Calu3 (cell line): ENCODE measurements at regions not wholly inside any gene's neighbourhood (a gene's known extent, or its start where the extent isn't known, plus 50 kb on each side); places are given as distances from the start of the nearest gene placed in this dataset.

ENCODE experiments used
- BruUV-seq: library from RNA; stranded (reverse); fragments of 400-500 nt; replicated peaks from 2 replicates; lab custom pipeline; 2021; lab: Mats Ljungman, UMichigan
- CTCF ChIA-PET: fragments of 300-600 bp; sonication (Branson Sonifier 250); formaldehyde crosslinking; loops from one replicate; lab custom pipeline; 2022; ENCODE audit warnings: antibody characterized with exemption; lab: Charles Lee
- DNase-seq: peaks from one replicate; pipeline ENCODE4 v3.0.0; 2022
- H3K27ac Mint-ChIP-seq: one replicate; pipeline ENCODE4 v1.8.0; 2022; ENCODE audit warnings: mixed read lengths; ENCODE audit not compliant: unreplicated experiment
- H3K27me3 Mint-ChIP-seq: one replicate; pipeline ENCODE4 v1.8.0; 2022; ENCODE audit warnings: mixed read lengths; ENCODE audit not compliant: unreplicated experiment
- H3K36me3 Mint-ChIP-seq: one replicate; pipeline ENCODE4 v1.8.0; 2022; ENCODE audit warnings: mild to moderate bottlenecking, moderate library complexity, mixed read lengths; ENCODE audit not compliant: insufficient read depth, unreplicated experiment
- H3K4me1 Mint-ChIP-seq: one replicate; pipeline ENCODE4 v1.8.0; 2022; ENCODE audit warnings: mild to moderate bottlenecking, low read depth, mixed read lengths; ENCODE audit not compliant: unreplicated experiment
- H3K4me3 Mint-ChIP-seq: one replicate; pipeline ENCODE4 v1.8.0; 2022; ENCODE audit warnings: mild to moderate bottlenecking, low read depth, moderate library complexity, mixed read lengths; ENCODE audit not compliant: unreplicated experiment
- H3K9me3 Mint-ChIP-seq: one replicate; pipeline ENCODE4 v1.8.0; 2022; ENCODE audit warnings: low read depth, mixed read lengths; ENCODE audit not compliant: unreplicated experiment
- intact Hi-C: fragments of 100-400 bp; cut with micrococcal nuclease; formaldehyde crosslinking; loops from one replicate; pipeline ENCODE4 v1.10.0; 2022; ENCODE audit not compliant: unreplicated experiment
- TF ChIP-seq, protein P1 (sequence below): fragments of 200-600 bp; IDR thresholded peaks from one replicate; pipeline ENCODE4 v1.8.0; 2022; ENCODE audit warnings: antibody characterized with exemption; ENCODE audit not compliant: unreplicated experiment

DNA sequence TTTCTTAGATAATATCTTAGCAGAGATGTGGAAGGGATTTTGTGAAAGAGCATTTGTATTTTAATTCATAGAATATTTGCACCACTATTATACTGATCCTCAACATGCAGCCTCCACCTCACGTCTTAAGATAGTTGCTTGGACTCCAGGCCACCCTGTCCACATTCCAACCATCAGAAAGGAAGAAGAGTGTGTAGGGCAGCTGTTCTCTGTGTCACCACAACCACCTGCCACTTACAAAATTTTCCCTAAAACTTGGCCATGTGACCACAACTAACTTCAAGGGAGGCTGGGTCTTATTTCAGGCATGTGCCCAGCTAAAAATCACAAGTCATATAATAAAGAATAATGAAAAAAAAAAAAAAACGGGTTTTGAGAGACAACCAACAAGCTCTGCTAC is 528.1 kb downstream of the RAB28 start:
- no peak overlapping the region for H3K4me3 Mint-ChIP-seq
- H3K27me3 Mint-ChIP-seq: no peaks in the 10 kb centered on the region
- TF ChIP-seq, protein P1, sequence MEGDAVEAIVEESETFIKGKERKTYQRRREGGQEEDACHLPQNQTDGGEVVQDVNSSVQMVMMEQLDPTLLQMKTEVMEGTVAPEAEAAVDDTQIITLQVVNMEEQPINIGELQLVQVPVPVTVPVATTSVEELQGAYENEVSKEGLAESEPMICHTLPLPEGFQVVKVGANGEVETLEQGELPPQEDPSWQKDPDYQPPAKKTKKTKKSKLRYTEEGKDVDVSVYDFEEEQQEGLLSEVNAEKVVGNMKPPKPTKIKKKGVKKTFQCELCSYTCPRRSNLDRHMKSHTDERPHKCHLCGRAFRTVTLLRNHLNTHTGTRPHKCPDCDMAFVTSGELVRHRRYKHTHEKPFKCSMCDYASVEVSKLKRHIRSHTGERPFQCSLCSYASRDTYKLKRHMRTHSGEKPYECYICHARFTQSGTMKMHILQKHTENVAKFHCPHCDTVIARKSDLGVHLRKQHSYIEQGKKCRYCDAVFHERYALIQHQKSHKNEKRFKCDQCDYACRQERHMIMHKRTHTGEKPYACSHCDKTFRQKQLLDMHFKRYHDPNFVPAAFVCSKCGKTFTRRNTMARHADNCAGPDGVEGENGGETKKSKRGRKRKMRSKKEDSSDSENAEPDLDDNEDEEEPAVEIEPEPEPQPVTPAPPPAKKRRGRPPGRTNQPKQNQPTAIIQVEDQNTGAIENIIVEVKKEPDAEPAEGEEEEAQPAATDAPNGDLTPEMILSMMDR: no peak
- no TSS peak for BruUV-seq
- no peaks in the 10 kb centered on the region for H3K36me3 Mint-ChIP-seq
- no peak for DNase-seq
- no peak overlapping the region for H3K27ac Mint-ChIP-seq
- no peaks in the 10 kb centered on the region for H3K4me1 Mint-ChIP-seq
- peaks cover 15% of the 10 kb centered on the region for H3K9me3 Mint-ChIP-seq
- CTCF ChIA-PET: no interaction called here
- intact Hi-C loops: no loop called here

DNA sequence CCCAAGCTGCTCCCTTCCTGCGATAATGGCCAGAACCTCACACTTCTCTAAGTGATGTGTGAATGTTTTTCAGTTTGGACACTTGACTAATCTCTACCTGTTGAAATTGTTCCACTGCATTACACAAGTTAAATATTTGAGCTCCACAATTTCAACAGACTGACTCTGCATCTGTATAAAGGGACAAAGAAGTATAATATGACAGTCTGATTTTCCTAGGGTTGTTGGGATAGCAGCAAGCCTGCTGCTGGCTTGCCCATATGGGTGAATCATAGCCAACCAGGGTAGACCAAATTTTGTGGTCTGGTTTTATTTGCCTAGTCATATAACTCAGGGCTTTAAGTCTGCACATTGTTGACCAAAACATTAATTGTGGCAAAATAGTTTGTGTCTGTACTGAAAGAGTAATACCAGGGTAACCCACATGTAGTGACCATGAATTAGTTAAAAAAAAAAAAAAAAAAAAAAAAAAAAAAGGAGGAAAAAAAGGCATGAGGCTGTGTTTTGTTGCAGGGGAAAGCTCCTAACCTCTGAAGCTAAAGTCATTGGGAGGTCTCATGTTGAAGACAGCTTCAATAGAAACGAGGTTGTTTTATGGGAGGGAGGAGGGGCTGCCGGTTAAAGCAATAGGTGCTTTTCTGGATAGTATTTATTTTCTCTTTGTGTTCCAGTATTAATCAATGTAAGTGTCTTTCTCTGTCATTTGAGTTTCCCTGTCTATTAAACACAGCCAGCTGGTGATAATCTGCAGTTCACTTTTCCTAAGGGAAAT is 534.2 kb downstream of the RAB28 start:
- Mint-ChIP-seq H3K27me3 (no peaks in the 10 kb centered on the region), H3K4me3 (no peak overlapping the region), H3K9me3 (peaks cover 8% of the 10 kb centered on the region), H3K36me3 (no peaks in the 10 kb centered on the region), H3K27ac (no peak overlapping the region), H3K4me1 (no peaks in the 10 kb centered on the region)
- CTCF ChIA-PET: no interaction called here
- no peak for DNase-seq
- intact Hi-C loops: no loop called here
- TF ChIP-seq, protein P1: no peak
- no TSS peak for BruUV-seq

DNA sequence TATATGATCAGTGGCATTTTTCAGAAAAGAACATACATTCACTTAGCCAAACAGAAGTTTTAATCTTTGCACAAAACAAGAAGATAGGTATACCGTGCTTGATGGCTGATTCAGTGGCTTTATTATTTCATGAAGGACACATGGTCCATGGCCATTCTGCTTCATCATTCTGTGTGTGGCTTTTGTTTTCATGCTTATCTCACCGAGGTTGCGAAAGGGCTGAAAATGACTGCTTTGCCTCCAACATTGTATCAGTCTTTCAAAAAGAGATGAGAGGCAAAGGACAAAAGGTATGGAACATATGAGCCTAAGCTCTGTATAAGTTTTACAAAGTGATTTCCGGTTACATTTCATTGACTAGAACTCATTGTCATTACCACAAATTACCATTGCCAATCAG is 541.1 kb downstream of the RAB28 start:
- CTCF ChIA-PET: no interaction called here
- Mint-ChIP-seq H3K4me1 (no peaks in the 10 kb centered on the region), H3K4me3 (no peak overlapping the region), H3K36me3 (no peaks in the 10 kb centered on the region), H3K9me3 (peaks cover 5% of the 10 kb centered on the region), H3K27me3 (no peaks in the 10 kb centered on the region), H3K27ac (no peak overlapping the region)
- DNase-seq: no peak
- TF ChIP-seq, protein P1: no peak
- BruUV-seq: no TSS peak
- intact Hi-C loops: no loop called here

DNA sequence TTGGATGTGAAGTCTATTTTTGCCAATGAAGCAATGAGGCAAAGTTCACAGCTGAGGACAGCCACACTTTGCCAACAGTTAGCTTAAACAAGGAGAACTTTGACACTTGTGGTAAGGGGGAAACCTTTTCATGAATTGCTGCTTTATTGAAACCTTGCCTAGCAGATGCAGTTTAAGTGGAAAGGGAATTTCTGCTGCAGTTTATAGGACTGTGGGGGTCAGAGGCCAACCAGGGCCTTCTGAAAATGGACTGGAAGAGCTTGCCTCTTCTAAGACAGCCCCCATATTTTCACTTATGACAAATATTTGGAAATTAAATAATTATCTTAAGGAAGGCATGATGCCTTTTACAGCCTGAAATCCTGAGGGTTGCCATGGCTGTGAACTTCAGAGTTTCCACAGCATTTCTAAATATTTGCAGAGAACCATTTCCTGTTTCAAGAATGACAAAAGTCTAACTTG is 550.3 kb downstream of the RAB28 start:
- no peaks in the 10 kb centered on the region for H3K4me1 Mint-ChIP-seq
- DNase-seq: no peak
- H3K9me3 Mint-ChIP-seq: peaks cover 13% of the 10 kb centered on the region
- no TSS peak for BruUV-seq
- no peaks in the 10 kb centered on the region for H3K27me3 Mint-ChIP-seq
- H3K36me3 Mint-ChIP-seq: no peaks in the 10 kb centered on the region
- TF ChIP-seq, protein P1: no peak
- CTCF ChIA-PET: no interaction called here
- H3K27ac Mint-ChIP-seq: no peak overlapping the region
- intact Hi-C loops: no loop called here
- no peak overlapping the region for H3K4me3 Mint-ChIP-seq
